ENCODE measurements at regions not wholly inside any gene's neighbourhood (a gene's known extent, or its start where the extent isn't known, plus 50 kb on each side); places are given as distances from the start of the nearest gene placed in this dataset.

DNA sequence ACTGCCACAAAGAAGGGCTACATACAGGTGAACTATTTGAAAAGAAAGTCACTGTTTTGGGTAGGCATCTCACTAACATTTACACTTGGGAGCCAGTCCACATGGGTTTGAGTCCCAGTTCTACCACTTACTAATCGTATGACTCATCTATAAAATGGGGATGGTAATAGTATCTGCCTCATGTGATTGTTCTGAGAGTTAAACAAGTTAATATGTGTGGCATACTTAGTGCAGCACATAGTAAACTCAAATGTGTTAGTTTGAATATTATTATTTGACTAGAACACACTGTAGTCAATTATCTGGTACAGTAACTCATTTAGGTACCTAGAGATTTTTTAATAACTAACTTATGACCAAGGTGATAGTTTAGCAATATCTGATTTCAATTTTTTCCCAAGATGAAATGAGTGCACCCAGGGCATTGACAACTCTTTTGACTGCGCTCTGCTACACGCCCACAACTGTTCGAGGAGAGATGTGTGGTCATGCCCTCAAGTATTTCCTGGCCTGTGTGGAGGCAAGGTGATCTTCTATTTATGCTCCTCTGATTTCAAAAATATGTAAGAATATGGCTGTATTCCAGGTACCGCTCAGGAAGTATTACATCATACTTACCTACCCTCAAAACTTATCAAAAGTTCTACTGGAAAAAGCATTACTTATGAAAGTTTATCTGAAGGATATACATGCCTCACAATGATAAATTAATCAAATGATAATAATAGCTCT, 210.6 kb upstream of the EGLN3 start:
- ATAC-seq = no peak
- H4K20me1 ChIP-seq (ENCODE audit: insufficient read depth) = no peaks in the 10 kb centered on the region
- H3K9me2 ChIP-seq (ENCODE audit: insufficient read depth) = no peaks in the 10 kb centered on the region
- no peak for TF ChIP-seq ZNF274 (IDR thresholded peaks at IDR 0.05; ENCODE audit: low read depth, low read length)
- TF ChIP-seq ELF1 (IDR thresholded peaks at IDR 0.05; ENCODE audit: borderline replicate concordance, low read depth) = no peak
- no peak for TF ChIP-seq POLR2AphosphoS5 (IDR thresholded peaks at IDR 0.05; ENCODE audit: low read depth, low read length)
- TF ChIP-seq, protein P1, sequence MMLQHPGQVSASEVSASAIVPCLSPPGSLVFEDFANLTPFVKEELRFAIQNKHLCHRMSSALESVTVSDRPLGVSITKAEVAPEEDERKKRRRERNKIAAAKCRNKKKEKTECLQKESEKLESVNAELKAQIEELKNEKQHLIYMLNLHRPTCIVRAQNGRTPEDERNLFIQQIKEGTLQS (IDR thresholded peaks at IDR 0.05) = no peak
- ChIA-PET POLR2A (no interaction called here), CTCF (no interaction called here), RAD21 (ENCODE audit: low non-redundant PET in 1 of 2, low total read pairs in 2 of 2, uncharacterized antibody in 2 of 2, unreplicated experiment in 2 of 2) (no interaction called here)
- H3K4me1 ChIP-seq (ENCODE audit: control insufficient read depth in 1 of 2, insufficient read depth in 2 of 2, low read length in 2 of 2) = no peaks in the 10 kb centered on the region
- no peak overlapping the region for H3K4me3 ChIP-seq (replicated peaks in 1 of 2; ENCODE audit: low read depth in 1 of 2, low read length in 2 of 2)
- no peak for DNase-seq (ENCODE audit: low read depth, low spot score)
- no peak overlapping the region for H3K4me2 ChIP-seq (ENCODE audit: low read length)
- no peak overlapping the region for H2AFZ ChIP-seq (ENCODE audit: low read depth, low read length, poor library complexity, severe bottlenecking)
- intact Hi-C loops (cut with micrococcal nuclease) = no loop called here
- no peak overlapping the region for H3K9ac ChIP-seq (ENCODE audit: low read length)
- H3K79me2 ChIP-seq (ENCODE audit: insufficient read depth, low read length) = no peaks in the 10 kb centered on the region
- BruUV-seq (replicated peaks) = no TSS peak
- no peak overlapping the region for H3K27ac ChIP-seq (ENCODE audit: low read depth, low read length)
- no peaks in the 10 kb centered on the region for H3K9me3 ChIP-seq (ENCODE audit: control insufficient read depth in 1 of 2, insufficient read depth in 1 of 2, low read depth in 1 of 2, low read length in 2 of 2)
- H3K36me3 ChIP-seq (ENCODE audit: control insufficient read depth in 1 of 2, insufficient read depth in 2 of 2, low read length in 2 of 2) = no peaks in the 10 kb centered on the region
- peaks cover 24% of the 10 kb centered on the region for H3K27me3 ChIP-seq (ENCODE audit: insufficient read depth, low read length)

DNA sequence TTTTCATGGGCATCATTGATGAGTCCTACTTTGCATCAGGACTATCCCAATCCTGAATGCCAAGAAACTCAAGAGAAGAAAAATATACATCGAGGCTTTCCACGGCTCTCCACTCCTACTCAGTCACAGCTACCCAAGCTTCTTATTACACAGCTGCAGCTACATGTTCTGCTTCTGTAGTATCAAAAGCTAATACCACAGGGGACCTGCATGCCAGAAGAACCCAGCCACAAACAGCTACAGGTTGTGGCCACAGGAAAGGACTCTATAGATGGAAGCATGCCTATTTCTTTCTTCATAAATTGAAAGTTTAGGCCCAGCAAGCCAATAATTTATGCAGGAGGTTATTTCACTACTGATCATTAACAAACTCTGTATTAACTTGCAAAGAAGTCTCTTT, 209.7 kb upstream of the EGLN3 start:
- intact Hi-C loops (cut with micrococcal nuclease) = no loop called here
- H3K4me3 ChIP-seq (replicated peaks in 1 of 2; ENCODE audit: low read depth in 1 of 2, low read length in 2 of 2) = no peak overlapping the region
- BruUV-seq (replicated peaks) = no TSS peak
- H3K36me3 ChIP-seq (ENCODE audit: control insufficient read depth in 1 of 2, insufficient read depth in 2 of 2, low read length in 2 of 2) = no peaks in the 10 kb centered on the region
- no peaks in the 10 kb centered on the region for H3K79me2 ChIP-seq (ENCODE audit: insufficient read depth, low read length)
- TF ChIP-seq, protein P2, sequence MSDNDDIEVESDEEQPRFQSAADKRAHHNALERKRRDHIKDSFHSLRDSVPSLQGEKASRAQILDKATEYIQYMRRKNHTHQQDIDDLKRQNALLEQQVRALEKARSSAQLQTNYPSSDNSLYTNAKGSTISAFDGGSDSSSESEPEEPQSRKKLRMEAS (IDR thresholded peaks at IDR 0.05) = no peak
- TF ChIP-seq EZH2 (IDR thresholded peaks at IDR 0.05) (no peak), ELF1 (IDR thresholded peaks at IDR 0.05; ENCODE audit: borderline replicate concordance, low read depth) (no peak), POLR2A (IDR thresholded peaks at IDR 0.05; ENCODE audit: borderline replicate concordance, extremely low read depth, insufficient read depth, insufficient read length) (no peak), FOSL1 (IDR thresholded peaks at IDR 0.05; ENCODE audit: low read depth) (no peak), EGR1 (IDR thresholded peaks at IDR 0.05; ENCODE audit: low read depth) (no peak), SP1 (IDR thresholded peaks at IDR 0.05; ENCODE audit: low read depth) (no peak), SRF (IDR thresholded peaks at IDR 0.05; ENCODE audit: low read depth) (no peak), ZNF274 (IDR thresholded peaks at IDR 0.05; ENCODE audit: low read depth, low read length) (no peak), TCF7L2 (IDR thresholded peaks at IDR 0.05; ENCODE audit: borderline replicate concordance, extremely low read depth, insufficient read depth, insufficient read length) (no peak), YY1 (IDR thresholded peaks at IDR 0.05; ENCODE audit: extremely low read depth, insufficient replicate concordance, low read depth, low read length) (no peak), EZH2phosphoT487 (IDR thresholded peaks at IDR 0.05; ENCODE audit: borderline replicate concordance) (no peak), POLR2AphosphoS5 (IDR thresholded peaks at IDR 0.05; ENCODE audit: low read depth, low read length) (no peak)
- no peak overlapping the region for H3K9ac ChIP-seq (ENCODE audit: low read length)
- no peak overlapping the region for H3K27ac ChIP-seq (ENCODE audit: low read depth, low read length)
- RAD21 ChIA-PET (ENCODE audit: low non-redundant PET in 1 of 2, low total read pairs in 2 of 2, uncharacterized antibody in 2 of 2, unreplicated experiment in 2 of 2) = no interaction called here
- DNase-seq (ENCODE audit: low read depth, low spot score) (no peak), ATAC-seq (no peak)
- no peaks in the 10 kb centered on the region for H3K9me3 ChIP-seq (ENCODE audit: control insufficient read depth in 1 of 2, insufficient read depth in 1 of 2, low read depth in 1 of 2, low read length in 2 of 2)
- no peaks in the 10 kb centered on the region for H3K4me1 ChIP-seq (ENCODE audit: control insufficient read depth in 1 of 2, insufficient read depth in 2 of 2, low read length in 2 of 2)
- no peaks in the 10 kb centered on the region for H4K20me1 ChIP-seq (ENCODE audit: insufficient read depth)
- no peak overlapping the region for H2AFZ ChIP-seq (ENCODE audit: low read depth, low read length, poor library complexity, severe bottlenecking)
- CTCF ChIA-PET = no interaction called here
- H3K4me2 ChIP-seq (ENCODE audit: low read length) = no peak overlapping the region
- H3K9me2 ChIP-seq (ENCODE audit: insufficient read depth) = no peaks in the 10 kb centered on the region
- POLR2A ChIA-PET = no interaction called here
- H3K27me3 ChIP-seq (ENCODE audit: insufficient read depth, low read length) = peaks cover 17% of the 10 kb centered on the region

Data from HCT116 (cell line).